Neural progenitor cell (in vitro differentiated cells): ENCODE measurements at regions not wholly inside any gene's neighbourhood (a gene's known extent, or its start where the extent isn't known, plus 50 kb on each side); places are given as distances from the start of the nearest gene placed in this dataset.
A peak's percentile ranks its signal among the peaks of the same experiment; 100 is the strongest.
"Not testable (repeated sequence)": the region's sequence is repeated elsewhere in the genome, so short reads cannot be mapped to it uniquely, and the experiment has no call there.

Experiments used
- DNase-seq: peaks from one replicate; pipeline ENCODE4 v3.0.0-alpha.2; 2016; ENCODE audit warnings: low spot score
- H2AFZ ChIP-seq: fragments of 200-600 bp; sonication (generic); replicated peaks from 2 replicates; pipeline ENCODE4 v1.6.1; 2016; ENCODE audit warnings: antibody characterized with exemption
- H3F3A ChIP-seq: fragments of 200-600 bp; sonication (generic); 2 replicates; pipeline ENCODE4 v1.6.1; 2016; ENCODE audit warnings: antibody characterized with exemption, low read depth
- H3K27ac ChIP-seq: fragments of 200-600 bp; sonication (generic); 2 replicates; pipeline ENCODE4 v1.5.1; 2016; ENCODE audit warnings: mild to moderate bottlenecking
- H3K27me3 ChIP-seq: fragments of 200-600 bp; sonication (generic); 2 replicates; pipeline ENCODE4 v1.6.1; 2016; ENCODE audit warnings: mild to moderate bottlenecking, moderate library complexity
- H3K36me3 ChIP-seq: fragments of 200-600 bp; sonication (generic); 2 replicates; pipeline ENCODE4 v1.5.1; 2016
- H3K4me1 ChIP-seq: fragments of 200-600 bp; sonication (generic); 2 replicates; pipeline ENCODE4 v1.6.1; 2016; ENCODE audit warnings: mixed run types
- H3K4me2 ChIP-seq: fragments of 200-600 bp; sonication (generic); 2 replicates; pipeline ENCODE4 v1.6.1; 2016
- H3K4me3 ChIP-seq: fragments of 200-600 bp; sonication (generic); 2 replicates; pipeline ENCODE4 v1.5.1; 2016
- H3K79me2 ChIP-seq: fragments of 200-600 bp; sonication (generic); 2 replicates; pipeline ENCODE4 v1.6.1; 2016; ENCODE audit warnings: low read depth
- H3K9ac ChIP-seq: fragments of 200-600 bp; sonication (generic); 2 replicates; pipeline ENCODE4 v1.6.1; 2016
- H3K9me3 ChIP-seq: fragments of 200-600 bp; sonication (generic); 2 replicates; pipeline ENCODE4 v1.5.1; 2016; ENCODE audit warnings: low read depth
- H4K20me1 ChIP-seq: fragments of 200-600 bp; sonication (generic); 2 replicates; pipeline ENCODE4 v1.6.1; 2016; ENCODE audit warnings: low read depth
- H3K27ac Mint-ChIP-seq: 3 replicates; pipeline ENCODE4 v1.8.0; 2021; ENCODE audit warnings: mixed read lengths
- H3K27me3 Mint-ChIP-seq: 2 replicates; pipeline ENCODE4 v1.8.0; 2022; ENCODE audit warnings: low read depth, mild to moderate bottlenecking, inconsistent platforms, moderate library complexity, mixed read lengths; ENCODE audit not compliant: insufficient read depth
- H3K36me3 Mint-ChIP-seq: 3 replicates; pipeline ENCODE4 v1.8.0; 2021; ENCODE audit warnings: mixed read lengths
- H3K4me1 Mint-ChIP-seq: 3 replicates; pipeline ENCODE4 v1.8.0; 2021; ENCODE audit warnings: mixed read lengths
- H3K4me3 Mint-ChIP-seq: 3 replicates; pipeline ENCODE4 v1.8.0; 2021; ENCODE audit warnings: mild to moderate bottlenecking, moderate library complexity, mixed read lengths
- H3K9me3 Mint-ChIP-seq: 3 replicates; pipeline ENCODE4 v1.8.0; 2020; ENCODE audit warnings: mixed read lengths
- CTCF ChIP-seq: fragments of 200-600 bp; sonication (generic); IDR thresholded peaks from 2 replicates; pipeline ENCODE4 v1.5.1; 2017; ENCODE audit warnings: antibody characterized with exemption, mild to moderate bottlenecking
- EZH2 ChIP-seq: fragments of 200-600 bp; sonication (generic); IDR thresholded peaks from 2 replicates; pipeline ENCODE4 v1.6.1; 2017; ENCODE audit warnings: antibody characterized with exemption, mild to moderate bottlenecking, moderate library complexity
- EZH2phosphoT487 ChIP-seq: fragments of 200-600 bp; sonication (generic); IDR thresholded peaks from 2 replicates; pipeline ENCODE4 v1.6.1; 2017; ENCODE audit warnings: antibody characterized with exemption

GRCh38 chr5:143980506-143980905 is 168.5 kb downstream of the HMHB1 start:
- DNase-seq, result no peak
- no peaks in the 10 kb centered on the region for H3K27me3 ChIP-seq
- H3K4me3 ChIP-seq, result no peak overlapping the region
- Mint-ChIP-seq H3K9me3 (no peaks in the 10 kb centered on the region), H3K27ac (no peak overlapping the region), H3K27me3 (peaks cover 2% of the 10 kb centered on the region), H3K4me3 (no peak overlapping the region), H3K4me1 (peaks cover 5% of the 10 kb centered on the region), H3K36me3 (no peaks in the 10 kb centered on the region)
- H3K79me2 ChIP-seq, result no peaks in the 10 kb centered on the region
- H3K36me3 ChIP-seq, result no peaks in the 10 kb centered on the region
- H3K9ac ChIP-seq, result no peak overlapping the region
- H2AFZ ChIP-seq, result no peak overlapping the region
- no peaks in the 10 kb centered on the region for H3F3A ChIP-seq
- H3K27ac ChIP-seq, result no peak overlapping the region
- H4K20me1 ChIP-seq, result no peaks in the 10 kb centered on the region
- H3K4me2 ChIP-seq, result no peak overlapping the region
- H3K9me3 ChIP-seq, result no peaks in the 10 kb centered on the region
- no peak for TF ChIP-seq EZH2
- TF ChIP-seq EZH2phosphoT487, result no peak
- no peak for TF ChIP-seq CTCF
- H3K4me1 ChIP-seq, result no peaks in the 10 kb centered on the region

DNA sequence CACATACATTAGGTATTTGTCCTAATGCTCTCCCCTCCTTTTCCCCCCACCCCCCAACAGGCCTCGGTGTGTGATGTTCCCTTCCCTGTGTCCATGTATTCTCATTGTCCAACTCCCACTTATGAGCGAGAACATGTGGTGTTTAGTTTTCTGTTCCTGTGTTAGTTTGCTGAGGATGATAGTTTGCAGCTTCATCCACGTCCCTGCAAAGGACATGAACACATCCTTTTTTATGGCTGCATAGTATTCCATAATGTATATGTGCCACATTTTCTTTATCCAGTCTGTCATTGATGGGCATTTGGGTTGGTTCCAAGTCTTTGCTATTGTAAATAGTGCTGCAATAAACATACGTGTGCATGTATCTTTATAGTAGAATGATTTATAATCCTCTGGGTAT is 171.0 kb downstream of the HMHB1 start:
- H3K4me1 ChIP-seq, H3K4me3 Mint-ChIP-seq, H3K27ac Mint-ChIP-seq, H3K4me2 ChIP-seq, H4K20me1 ChIP-seq, H3K36me3 Mint-ChIP-seq, H3K4me3 ChIP-seq, H2AFZ ChIP-seq, H3K79me2 ChIP-seq, H3K9me3 Mint-ChIP-seq, H3K27me3 ChIP-seq, H3K9me3 ChIP-seq, H3K9ac ChIP-seq, H3F3A ChIP-seq, DNase-seq, H3K36me3 ChIP-seq, H3K27me3 Mint-ChIP-seq, H3K27ac ChIP-seq: not testable (repeated sequence)
- H3K4me1 Mint-ChIP-seq, result peaks cover 23% of the 10 kb centered on the region

DNA sequence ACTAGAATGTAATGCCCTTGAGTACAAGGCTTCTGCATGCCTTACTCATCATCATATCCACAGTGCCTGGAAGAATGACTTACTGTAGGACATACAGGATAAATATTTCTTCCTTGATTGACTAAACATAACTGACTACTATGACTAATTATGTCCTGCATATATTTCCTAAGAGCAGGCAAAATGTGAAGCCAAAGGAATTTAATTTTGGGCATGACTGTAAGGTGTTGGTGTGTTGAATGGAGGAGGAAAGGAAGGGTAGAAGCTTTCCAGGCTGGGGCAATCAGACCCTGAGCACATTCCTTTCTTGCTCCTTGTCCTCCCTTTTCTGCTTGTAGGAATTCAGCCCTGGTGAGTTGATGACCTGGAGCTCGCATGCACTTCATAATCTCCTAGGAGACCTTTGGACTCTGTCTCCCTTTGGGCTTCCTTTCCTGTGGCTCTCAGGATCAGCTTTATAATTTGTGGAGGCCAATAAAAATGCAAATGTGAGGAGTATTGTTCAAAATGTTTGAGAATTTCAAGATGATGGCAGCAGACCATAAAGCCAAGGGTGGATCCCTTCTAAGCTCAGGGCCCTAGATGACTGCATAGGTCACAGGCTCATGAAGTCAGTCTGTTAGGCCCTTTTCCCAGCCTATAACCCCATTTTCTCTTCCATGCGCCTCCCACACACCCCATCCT is 174.0 kb downstream of the HMHB1 start:
- Histone ChIP-seq H3K27me3 (no peaks in the 10 kb centered on the region), H3K4me2 (no peak overlapping the region), H3K27ac (no peak overlapping the region), H3K4me1 (no peaks in the 10 kb centered on the region), H3K9me3 (no peaks in the 10 kb centered on the region), H3F3A (no peaks in the 10 kb centered on the region), H3K79me2 (no peaks in the 10 kb centered on the region), H3K4me3 (no peak overlapping the region), H4K20me1 (no peaks in the 10 kb centered on the region), H3K9ac (no peak overlapping the region), H2AFZ (no peak overlapping the region), H3K36me3 (no peaks in the 10 kb centered on the region)
- no peak for TF ChIP-seq EZH2
- no peak for TF ChIP-seq EZH2phosphoT487
- TF ChIP-seq CTCF, result no peak
- Mint-ChIP-seq H3K9me3 (no peaks in the 10 kb centered on the region), H3K4me1 (peaks cover 23% of the 10 kb centered on the region), H3K36me3 (no peaks in the 10 kb centered on the region), H3K27me3 (peaks cover 2% of the 10 kb centered on the region), H3K4me3 (no peak overlapping the region), H3K27ac (peak overlapping the region; percentile 50)
- DNase-seq, result no peak

DNA sequence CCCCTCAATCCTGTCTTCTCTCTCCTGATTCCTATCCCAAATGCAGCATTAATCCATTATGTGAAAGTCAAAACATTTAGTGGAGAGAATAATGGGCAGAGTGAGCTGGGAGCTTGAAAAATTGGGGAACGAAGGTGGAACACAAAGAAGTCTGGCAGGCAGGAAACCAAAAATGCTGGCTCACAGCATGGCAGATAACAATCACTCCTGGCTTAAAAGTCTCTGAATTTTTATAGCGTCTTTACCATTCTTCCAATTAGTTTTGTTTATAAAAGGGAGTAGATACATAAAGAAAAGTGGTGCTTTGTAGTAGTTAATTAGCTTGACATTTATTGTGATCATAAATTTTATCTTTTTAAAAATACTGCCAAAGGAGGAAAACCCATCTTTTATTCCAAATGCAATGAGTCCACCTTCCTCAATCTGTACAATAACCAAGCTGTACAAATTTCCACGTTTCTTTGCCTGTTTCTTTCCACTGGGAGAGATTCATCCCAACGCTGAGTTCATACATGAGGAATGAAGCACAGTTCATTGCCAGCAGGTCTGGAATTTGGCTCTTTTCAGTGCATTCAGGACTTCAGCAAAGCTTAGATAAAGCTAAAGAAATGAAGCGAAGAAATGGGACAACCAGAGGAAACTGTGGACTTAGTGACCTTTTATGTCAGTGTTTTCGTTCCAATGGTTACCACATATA is 174.7 kb downstream of the HMHB1 start:
- Histone ChIP-seq H3K36me3 (no peaks in the 10 kb centered on the region), H3K9me3 (no peaks in the 10 kb centered on the region), H3K79me2 (no peaks in the 10 kb centered on the region), H3K4me1 (no peaks in the 10 kb centered on the region), H3F3A (no peaks in the 10 kb centered on the region), H3K4me3 (no peak overlapping the region), H3K27me3 (no peaks in the 10 kb centered on the region), H3K9ac (no peak overlapping the region), H3K4me2 (no peak overlapping the region), H3K27ac (no peak overlapping the region), H4K20me1 (no peaks in the 10 kb centered on the region), H2AFZ (no peak overlapping the region)
- peaks cover 2% of the 10 kb centered on the region for H3K27me3 Mint-ChIP-seq
- peak overlapping the region; percentile 50 for H3K27ac Mint-ChIP-seq
- no peak for TF ChIP-seq CTCF
- TF ChIP-seq EZH2, result no peak
- no peak for TF ChIP-seq EZH2phosphoT487
- H3K4me3 Mint-ChIP-seq, result no peak overlapping the region
- H3K36me3 Mint-ChIP-seq, result no peaks in the 10 kb centered on the region
- peaks cover 23% of the 10 kb centered on the region for H3K4me1 Mint-ChIP-seq
- DNase-seq, result no peak
- H3K9me3 Mint-ChIP-seq, result no peaks in the 10 kb centered on the region
